Endodermal cell (in vitro differentiated cells): ENCODE measurements at regions not wholly inside any gene's neighbourhood (a gene's known extent, or its start where the extent isn't known, plus 50 kb on each side); places are given as distances from the start of the nearest gene placed in this dataset.

Source experiments
- DNase-seq: peaks from one replicate; pipeline ENCODE4 v3.0.0-alpha.2; 2017
- H3K27ac ChIP-seq: 2 replicates; pipeline ENCODE4 v1.5.1; 2013; ENCODE audit warnings: mild to moderate bottlenecking, low read depth, low read length, moderate library complexity
- H3K27me3 ChIP-seq: 2 replicates; pipeline ENCODE4 v1.6.1; 2013; ENCODE audit warnings: mild to moderate bottlenecking, low read length, moderate library complexity; ENCODE audit not compliant: insufficient read depth, control insufficient read depth, poor library complexity, severe bottlenecking
- H3K36me3 ChIP-seq: 2 replicates; pipeline ENCODE4 v1.7.0; 2013; ENCODE audit warnings: mild to moderate bottlenecking, low read length, moderate library complexity; ENCODE audit not compliant: control insufficient read depth, insufficient read depth
- H3K4me1 ChIP-seq: one replicate; pipeline ENCODE4 v1.7.0; 2013; ENCODE audit warnings: low read length; ENCODE audit not compliant: control insufficient read depth, insufficient read depth
- H3K4me3 ChIP-seq: 2 replicates; pipeline ENCODE4 v1.5.1; 2013; ENCODE audit warnings: mild to moderate bottlenecking, low read length, moderate library complexity
- H3K9ac ChIP-seq: 2 replicates; pipeline ENCODE4 v1.6.1; 2013; ENCODE audit warnings: mild to moderate bottlenecking, low read length, moderate library complexity; ENCODE audit not compliant: poor library complexity, severe bottlenecking; ENCODE audit errors: extremely low read depth
- H3K9me3 ChIP-seq: 2 replicates; pipeline ENCODE4 v1.6.1; 2013; ENCODE audit warnings: mild to moderate bottlenecking, low read length, moderate library complexity; ENCODE audit not compliant: control insufficient read depth
- H3K27ac Mint-ChIP-seq: 2 replicates; pipeline ENCODE4 v1.8.0; 2020; ENCODE audit warnings: mixed read lengths
- H3K27me3 Mint-ChIP-seq: 2 replicates; pipeline ENCODE4 v1.8.0; 2021; ENCODE audit warnings: mild to moderate bottlenecking, mixed read lengths; ENCODE audit not compliant: insufficient read depth
- H3K36me3 Mint-ChIP-seq: 2 replicates; pipeline ENCODE4 v1.8.0; 2020; ENCODE audit warnings: low read depth, mixed read lengths
- H3K4me1 Mint-ChIP-seq: 2 replicates; pipeline ENCODE4 v1.8.0; 2020; ENCODE audit warnings: mixed read lengths
- H3K4me3 Mint-ChIP-seq: 2 replicates; pipeline ENCODE4 v1.8.0; 2020; ENCODE audit warnings: mild to moderate bottlenecking, moderate library complexity, mixed read lengths
- H3K9me3 Mint-ChIP-seq: 2 replicates; pipeline ENCODE4 v1.8.0; 2020; ENCODE audit warnings: mild to moderate bottlenecking, mixed read lengths
- CTCF ChIP-seq: fragments of 200-600 bp; sonication (generic); conservative IDR thresholded peaks from 2 replicates; pipeline ENCODE4 v1.5.0; 2021; ENCODE audit warnings: antibody characterized with exemption, mild to moderate bottlenecking
- WGBS, 2 experiments: methylation state at CpG; one replicate each; pipeline versions ENCODE4 v1.1.5 to v1.1.7; 2013; ENCODE audit warnings: missing lambda C conversion rate in 2 of 2, mixed read lengths in 1 of 2; ENCODE audit not compliant: insufficient coverage in 1 of 2, insufficient read length in 1 of 2; 5-methylcytosine and 5-hydroxymethylcytosine counted together

DNA sequence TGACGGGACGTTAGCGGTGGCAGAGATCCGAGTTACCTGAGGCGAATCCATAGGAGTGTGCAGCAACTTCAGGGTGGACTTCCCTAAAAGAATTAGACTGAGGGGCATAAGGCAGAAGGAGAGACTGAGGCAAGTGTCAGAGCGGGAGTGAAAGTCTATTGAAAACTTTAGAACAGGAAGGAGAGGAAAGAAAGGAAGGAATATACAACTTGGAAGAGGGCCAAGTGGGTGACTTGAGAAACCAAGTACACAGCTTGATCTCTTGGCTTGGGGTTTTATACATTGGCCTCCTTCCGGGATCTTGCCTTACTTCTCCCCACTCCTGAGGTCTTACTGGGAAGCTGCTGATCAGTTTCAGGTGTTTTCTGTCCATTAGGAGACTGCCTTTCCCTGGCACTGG lies 84.9 kb downstream of the SNX18 start:
- H3K4me1 ChIP-seq: no peaks in the 10 kb centered on the region
- 88 to 94% methylated on average over 6 to 7 of the region's 7 CpGs for WGBS, 2 experiments
- Mint-ChIP-seq H3K27me3 (no peaks in the 10 kb centered on the region), H3K36me3 (no peaks in the 10 kb centered on the region), H3K4me3 (no peak overlapping the region), H3K4me1 (no peaks in the 10 kb centered on the region), H3K27ac (no peak overlapping the region), H3K9me3 (peaks cover 5% of the 10 kb centered on the region)
- no peaks in the 10 kb centered on the region for H3K27me3 ChIP-seq
- H3K9ac ChIP-seq: no peak overlapping the region
- no peak for TF ChIP-seq CTCF
- no peak overlapping the region for H3K27ac ChIP-seq
- peaks cover 5% of the 10 kb centered on the region for H3K9me3 ChIP-seq
- no peak overlapping the region for H3K4me3 ChIP-seq
- no peaks in the 10 kb centered on the region for H3K36me3 ChIP-seq
- no peak for DNase-seq

DNA sequence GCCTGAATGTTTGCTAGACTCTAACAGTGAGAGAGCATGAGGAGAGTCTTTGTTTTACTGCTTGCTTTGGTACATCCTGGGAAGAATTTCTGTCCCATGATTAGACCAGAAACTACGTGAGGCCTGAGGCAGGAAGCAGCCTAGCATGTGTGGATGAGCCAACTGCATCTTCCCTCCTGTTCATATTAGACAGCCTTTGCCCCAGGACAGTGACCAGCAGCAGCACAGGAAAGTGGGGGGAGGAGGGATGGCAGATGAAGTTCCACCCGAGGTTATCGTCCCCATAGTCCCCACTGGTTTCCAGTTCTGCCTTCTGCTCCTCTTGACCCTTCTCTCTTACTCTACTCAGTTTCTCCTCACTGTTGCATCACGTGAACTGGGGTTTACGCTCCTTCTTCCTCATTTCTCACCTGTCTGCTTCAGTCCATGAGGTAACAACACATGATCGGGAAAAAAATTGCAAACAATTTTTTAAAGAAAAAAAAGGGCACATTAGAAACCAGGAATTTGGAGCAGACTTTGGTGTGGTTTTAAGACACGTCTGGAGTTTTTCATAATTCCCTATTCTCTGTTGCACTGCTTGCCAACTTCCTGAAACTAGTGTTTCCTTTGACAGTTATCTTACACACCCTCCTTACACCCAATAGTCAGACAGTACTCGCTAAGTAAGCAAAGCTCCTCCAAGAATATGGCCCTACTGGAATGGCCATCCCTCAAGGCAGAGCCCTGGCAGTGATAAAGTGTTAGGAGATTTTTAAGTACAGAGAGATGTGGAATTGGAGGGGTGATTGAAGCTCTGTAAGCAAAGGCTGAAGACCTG lies 84.1 kb downstream of the SNX18 start:
- Histone ChIP-seq H3K27me3 (no peaks in the 10 kb centered on the region), H3K36me3 (no peaks in the 10 kb centered on the region), H3K4me3 (no peak overlapping the region), H3K9me3 (peaks cover 13% of the 10 kb centered on the region), H3K4me1 (no peaks in the 10 kb centered on the region), H3K27ac (no peak overlapping the region), H3K9ac (no peak overlapping the region)
- Mint-ChIP-seq H3K27me3 (no peaks in the 10 kb centered on the region), H3K4me1 (no peaks in the 10 kb centered on the region), H3K9me3 (peaks cover 12% of the 10 kb centered on the region), H3K4me3 (no peak overlapping the region), H3K36me3 (peaks cover 3% of the 10 kb centered on the region), H3K27ac (no peak overlapping the region)
- no peak for TF ChIP-seq CTCF
- no peak for DNase-seq
- WGBS, 2 experiments: 91 to 100% methylated on average over 6 to 8 of the region's 8 CpGs
